GM19328 (cell line): ENCODE measurements at regions not wholly inside any gene's neighbourhood (a gene's known extent, or its start where the extent isn't known, plus 50 kb on each side); places are given as distances from the start of the nearest gene placed in this dataset.
"Not testable (repeated sequence)": the region's sequence is repeated elsewhere in the genome, so short reads cannot be mapped to it uniquely, and the experiment has no call there.

Source experiments
- ATAC-seq: cut with Tn5 transposase; IDR thresholded peaks from one replicate; pipeline ENCODE4 v1.9.1; 2021; ENCODE audit warnings: mild to moderate bottlenecking, moderate library complexity; ENCODE audit not compliant: unreplicated experiment

DNA sequence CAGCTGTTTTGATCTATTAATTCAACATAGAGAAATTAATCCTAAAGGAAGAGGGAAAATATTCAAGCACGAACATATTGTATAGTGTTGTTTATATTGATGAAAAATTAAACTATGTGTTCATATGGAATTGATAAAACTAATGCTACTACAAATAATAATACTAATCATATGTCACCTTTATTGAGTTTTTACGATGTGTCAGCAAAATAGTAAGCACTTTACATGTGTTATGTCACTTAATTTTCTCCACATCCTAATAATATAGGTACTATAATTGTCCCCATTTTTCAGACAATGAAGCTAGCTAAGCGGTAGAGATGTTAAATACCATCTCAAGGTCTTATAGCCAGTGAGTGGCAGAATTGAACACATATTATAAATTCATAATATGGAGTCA, 2008.5 kb upstream of the WWC1 start:
- ATAC-seq = no peak

DNA sequence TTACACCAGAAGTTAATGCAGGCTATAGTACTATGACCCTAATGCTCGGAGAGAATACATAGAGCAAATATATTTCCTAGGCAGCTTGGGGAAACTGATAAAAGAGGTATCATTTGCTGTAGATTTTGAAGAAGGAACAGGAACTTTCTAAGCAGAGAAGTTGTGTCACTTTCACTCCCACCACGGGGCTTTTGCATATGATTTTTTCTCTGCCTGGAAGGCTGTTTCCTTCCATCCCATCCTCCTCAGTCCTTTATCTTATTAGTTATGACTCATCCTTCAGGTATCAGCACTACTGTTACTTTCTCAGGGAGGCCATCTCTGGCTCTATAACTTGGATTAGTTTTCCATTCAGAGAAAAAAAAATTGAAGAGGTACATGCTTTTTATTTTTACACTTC, 2006.1 kb upstream of the WWC1 start:
- ATAC-seq = no peak

DNA sequence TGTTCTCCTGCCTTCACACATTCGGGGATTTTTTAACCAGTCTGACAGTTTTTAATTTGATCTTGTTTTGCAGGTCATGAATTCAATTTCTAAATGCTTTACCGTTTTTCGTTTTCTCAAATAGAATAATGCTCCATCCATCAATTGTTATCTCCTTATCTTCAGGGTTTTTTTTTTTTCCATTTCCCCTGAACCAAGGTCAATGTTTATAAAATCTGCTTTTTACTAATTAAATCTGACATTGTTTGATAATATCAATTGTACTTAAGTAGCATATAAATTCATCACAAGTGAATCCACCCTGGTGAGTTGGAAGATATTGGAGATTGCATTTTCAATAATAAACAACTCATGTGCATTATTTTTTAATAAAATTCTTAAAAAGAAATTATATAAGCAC, 2004.6 kb upstream of the WWC1 start:
- no peak for ATAC-seq

DNA sequence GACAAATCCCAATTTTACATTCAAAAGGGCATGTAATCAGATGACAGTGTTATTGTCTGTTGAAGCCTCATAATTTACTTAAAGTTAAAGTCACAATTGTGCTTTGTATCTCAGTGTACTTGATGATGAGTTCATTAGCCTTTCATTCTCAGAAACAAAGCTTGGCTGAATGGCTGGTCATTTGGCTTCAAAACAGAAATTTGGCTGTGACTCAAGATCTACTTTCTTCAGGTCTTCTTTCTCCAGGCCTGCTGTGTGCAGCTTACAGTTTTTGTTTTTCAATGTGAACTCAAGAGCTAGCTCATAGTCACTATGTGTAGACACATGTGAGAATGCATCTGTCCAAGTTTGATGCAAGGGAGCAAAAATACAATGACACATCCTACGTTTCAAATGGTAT, 2003.6 kb upstream of the WWC1 start:
- ATAC-seq = no peak

DNA sequence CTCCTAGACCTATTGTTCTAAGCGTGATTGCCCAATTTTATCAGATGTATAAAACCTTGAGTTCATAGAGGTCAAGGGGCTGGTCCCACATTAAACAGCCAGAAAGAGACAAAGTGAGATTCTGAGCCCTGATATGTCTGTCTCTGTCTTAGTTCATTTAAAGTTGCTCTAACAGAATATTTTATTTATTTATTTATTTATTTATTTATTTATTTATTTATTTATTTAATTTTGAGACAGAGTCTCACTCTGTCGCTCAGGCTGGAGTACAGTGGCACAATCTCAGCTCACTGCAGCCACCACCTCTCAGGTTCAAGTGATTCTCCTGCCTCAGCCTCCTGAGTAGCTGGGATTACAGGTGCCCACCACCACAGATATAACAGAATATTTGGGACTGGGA, 1999.6 kb upstream of the WWC1 start:
- ATAC-seq = not testable (repeated sequence)

DNA sequence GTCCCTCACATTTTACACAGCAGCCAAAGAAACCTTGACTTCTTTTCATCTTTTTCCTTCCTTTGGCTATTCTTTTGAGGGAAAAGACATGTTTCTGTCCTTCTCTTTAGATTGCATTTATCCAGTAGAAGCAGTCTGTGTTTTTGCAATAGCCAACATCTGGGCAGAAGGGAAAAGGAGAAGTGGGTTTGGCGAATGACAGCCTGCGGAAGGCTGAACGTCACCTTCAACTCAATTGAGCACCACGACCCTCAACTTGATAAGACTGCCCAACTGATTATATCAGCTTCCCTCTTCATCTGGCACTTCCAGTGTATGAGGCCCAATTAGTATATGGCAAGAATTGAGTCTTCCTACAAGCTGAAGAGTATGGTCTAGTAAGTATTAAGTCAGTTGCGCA, 1997.6 kb upstream of the WWC1 start:
- ATAC-seq = no peak

DNA sequence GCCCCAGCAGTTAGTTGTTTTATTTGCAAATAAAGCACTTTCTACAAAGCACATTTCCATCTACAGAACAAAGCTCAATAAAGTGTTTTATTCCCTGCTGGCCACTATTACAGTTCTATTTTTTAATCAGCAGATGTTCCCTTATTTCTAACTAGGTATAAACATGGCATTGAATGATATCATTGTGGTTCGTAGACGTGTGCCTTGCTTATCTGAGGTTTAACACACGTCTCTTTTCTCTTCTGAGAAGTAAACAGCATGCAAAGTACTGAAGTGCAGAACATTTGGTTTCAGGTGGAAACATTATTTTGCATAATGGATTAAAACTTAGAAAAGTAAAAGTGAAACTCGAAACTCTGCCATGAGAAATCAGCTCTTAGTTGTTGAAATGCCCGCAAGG, 1989.3 kb upstream of the WWC1 start:
- no peak for ATAC-seq

DNA sequence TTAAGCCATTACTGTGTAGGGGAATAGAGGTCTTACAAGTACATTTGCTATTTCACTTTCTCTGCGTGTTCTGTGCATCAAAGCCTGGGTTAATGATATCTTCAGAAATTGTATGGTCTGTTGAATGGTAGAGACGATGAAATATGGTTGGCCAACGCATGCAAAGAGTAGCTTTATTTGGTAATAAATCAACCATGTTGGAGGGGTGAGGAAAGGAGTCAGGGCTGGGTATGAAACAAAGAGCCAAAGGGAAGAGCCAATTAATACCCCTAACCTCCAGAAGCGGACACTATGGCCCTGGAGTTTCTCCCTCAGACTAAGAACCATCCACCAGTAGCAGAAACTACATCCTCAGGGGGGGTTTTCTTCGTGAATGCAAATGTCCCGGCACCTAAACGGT, 1974.0 kb upstream of the WWC1 start:
- ATAC-seq = no peak

DNA sequence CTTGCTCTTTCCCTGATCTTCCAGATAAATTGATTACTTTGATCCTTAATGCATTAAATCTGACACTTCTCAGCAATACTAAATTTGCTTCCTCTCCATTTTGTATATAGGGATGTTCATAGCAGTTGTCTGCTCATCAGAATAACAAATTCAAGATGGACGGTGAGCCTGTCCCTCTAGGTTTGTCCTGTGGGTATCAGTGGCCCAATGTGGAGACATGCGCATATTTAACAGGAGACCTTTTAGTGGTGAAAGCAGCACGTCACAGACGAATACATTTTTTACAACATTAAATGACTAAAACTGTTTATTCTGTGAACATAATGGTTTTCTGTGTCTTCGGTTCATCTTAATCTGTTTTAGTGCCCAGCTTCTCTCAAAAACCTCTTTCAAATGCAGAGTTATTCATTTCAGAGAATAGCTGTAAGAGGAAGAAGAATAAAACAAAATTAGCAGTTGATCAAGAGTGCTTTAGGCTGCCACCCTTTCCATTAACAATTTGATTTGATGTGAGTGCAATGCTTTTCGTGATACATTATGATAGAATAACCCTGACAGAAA, 1970.4 kb upstream of the WWC1 start:
- ATAC-seq = no peak

DNA sequence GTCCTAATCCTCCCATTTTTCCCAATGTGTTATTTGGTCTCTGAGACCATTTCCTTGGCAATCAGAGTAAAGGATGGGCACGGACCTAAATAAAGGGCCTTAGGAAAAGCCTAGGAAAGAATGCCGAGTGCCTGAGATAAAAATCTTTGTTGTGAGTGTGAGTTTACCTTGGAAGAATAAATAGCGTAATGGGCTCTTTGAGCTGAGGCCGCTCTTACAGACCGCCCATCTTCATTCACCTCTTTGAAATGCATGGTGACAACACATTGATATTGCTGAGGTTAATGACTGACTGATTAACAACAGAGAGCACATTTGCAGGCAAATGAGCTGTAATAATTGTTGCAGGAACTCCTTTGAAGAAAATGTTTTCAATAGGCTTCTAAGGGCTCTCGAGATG, 1967.1 kb upstream of the WWC1 start:
- ATAC-seq = no peak

DNA sequence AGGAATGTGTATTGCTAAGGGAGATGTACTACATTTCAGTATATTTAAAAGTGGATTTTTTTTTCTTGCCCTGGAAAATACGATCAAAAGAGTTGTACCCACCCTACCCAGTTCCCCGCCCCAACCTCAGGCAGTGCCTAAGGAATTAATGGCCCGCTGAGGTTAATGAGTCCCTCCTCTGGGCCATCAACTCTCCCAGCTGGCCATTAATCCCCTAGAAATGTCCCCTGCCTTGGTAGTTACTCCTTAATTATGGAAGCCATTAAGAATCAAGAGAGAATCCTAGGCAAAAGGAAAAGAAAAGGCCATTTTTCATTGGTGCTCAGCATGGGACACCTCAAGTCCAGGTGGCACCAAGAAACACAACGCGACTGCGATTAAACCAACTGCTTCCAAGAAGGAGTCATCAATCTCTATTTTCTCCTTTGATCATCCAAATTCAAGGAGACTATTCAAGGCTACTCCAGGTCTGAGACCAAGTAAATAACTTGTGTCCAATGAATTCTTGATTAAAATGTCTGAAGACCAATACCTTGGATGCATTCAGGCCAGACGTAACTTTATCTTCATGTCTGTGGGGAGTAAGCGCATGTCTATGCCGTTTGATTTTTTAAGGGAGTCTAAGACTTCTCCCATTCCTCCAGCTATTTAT, 1962.2 kb upstream of the WWC1 start:
- no peak for ATAC-seq

DNA sequence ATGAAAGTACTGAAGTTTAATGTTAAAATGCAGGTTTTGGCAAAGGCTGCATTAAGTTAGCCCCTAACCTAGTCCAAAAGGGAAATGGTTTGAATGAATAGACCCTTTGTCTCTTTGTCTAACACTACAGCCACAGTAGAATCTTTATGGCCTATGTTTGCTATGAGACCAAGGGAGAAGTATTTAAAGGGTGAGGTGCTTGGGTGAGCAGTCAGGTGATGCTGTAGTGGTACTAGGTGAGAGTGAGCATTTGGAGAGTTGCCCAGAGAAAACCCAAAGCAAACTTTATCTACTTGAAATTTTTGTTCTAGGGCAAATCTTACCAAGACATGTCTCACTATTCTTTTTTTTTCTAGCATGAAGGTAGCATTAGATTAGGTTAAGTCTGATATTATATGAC, 1961.4 kb upstream of the WWC1 start:
- ATAC-seq = no peak

DNA sequence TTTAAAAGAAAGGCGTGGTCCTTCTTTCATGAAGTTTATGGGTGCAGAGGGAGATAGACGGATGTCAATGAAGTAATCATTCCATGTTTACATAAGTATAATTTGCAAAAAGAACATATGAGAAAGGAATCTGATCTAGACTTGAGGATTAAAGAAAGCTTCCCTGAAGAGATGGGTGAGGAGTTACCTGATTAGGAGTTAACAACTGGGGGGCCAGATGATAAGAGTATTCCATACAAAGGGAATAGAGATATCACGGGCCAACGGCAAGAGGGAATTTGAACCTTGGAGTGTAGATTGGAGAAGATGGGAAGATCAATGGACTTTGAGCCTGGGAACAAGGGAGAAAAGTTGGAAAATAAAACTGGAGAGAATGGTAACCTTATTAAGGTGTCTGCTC, 1959.9 kb upstream of the WWC1 start:
- no peak for ATAC-seq

DNA sequence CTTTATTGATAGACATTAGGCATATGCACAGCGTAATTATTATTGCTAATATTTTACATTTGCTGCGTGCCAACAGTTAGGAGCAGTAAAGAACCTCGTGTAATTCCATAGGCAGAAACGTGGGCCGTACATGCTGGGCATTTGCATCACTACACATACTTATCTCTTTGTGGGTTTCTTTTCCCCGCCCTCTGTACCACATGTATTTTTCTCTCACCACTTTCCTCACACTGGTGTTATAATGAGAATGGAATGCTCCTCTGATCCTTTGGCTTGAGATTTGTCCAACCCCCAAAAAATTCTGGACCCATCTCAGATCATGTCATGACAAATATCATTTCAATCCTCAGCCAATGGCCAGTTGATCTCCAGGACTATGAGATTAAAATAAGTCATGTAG, 1952.6 kb upstream of the WWC1 start:
- no peak for ATAC-seq

DNA sequence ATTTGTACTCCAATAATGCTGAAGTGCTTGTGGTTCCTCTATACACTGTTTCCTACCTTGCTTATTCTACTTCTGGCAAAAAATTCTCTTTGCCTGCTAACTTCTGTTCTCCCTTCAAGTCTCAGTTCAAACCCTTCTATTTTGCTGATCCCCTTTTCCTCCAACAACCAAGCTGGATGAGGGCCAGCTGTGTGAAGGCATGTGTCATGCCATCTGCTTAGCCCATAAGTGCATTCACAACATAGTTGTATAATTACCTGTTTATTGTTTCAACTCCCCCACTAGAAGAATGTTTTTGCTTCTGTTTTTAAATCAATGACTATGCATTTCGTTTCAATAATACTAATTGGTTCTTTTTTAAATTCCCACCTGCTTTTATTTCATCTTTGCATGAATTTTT, 1951.4 kb upstream of the WWC1 start:
- ATAC-seq = no peak

DNA sequence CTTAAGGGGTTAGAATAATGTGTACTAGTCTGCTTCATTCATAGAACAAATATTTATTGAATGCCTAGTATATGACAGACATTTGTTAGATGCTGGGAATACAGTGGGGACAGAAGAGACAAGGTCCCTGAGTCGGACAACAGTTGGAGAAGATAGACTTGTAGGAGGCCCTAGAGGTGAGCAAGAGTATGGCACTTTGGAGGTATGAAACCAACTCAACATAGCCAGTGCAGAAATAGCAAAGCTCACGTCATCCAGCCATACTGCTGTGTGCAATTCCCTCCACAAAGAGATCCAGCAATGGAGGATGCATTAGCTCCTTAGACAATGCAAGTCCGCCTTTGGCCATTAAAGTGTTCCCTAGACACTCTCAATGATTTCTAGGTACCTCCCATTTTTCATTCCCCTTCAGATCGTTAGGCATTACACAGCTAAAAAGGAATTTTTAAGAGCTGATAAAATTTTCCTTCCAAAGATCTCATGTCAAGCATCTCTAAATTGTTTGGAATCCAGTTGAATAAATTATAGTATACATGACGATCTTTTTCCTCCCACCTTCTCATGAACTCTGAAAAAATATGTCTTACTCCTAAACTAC, 1949.6 kb upstream of the WWC1 start:
- no peak for ATAC-seq

DNA sequence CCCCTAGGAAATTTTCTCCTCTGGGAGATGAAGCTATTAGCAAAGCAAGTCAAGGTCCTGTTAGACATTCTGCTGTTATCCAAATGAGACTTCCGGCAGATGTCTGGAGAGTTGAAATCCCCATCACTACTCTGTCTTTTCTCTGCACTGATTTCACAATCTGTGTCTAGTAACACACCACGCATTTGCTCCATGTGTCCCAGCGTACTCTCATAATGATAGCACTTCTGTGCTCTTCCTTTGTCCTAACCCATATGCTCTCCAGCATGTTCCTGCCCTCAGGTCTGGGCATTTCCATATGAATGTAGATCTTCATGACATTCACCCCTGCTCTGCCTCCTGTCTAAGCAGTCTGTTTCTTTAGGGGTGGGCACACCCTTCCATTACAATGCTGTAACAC, 1949.0 kb upstream of the WWC1 start:
- ATAC-seq = no peak

DNA sequence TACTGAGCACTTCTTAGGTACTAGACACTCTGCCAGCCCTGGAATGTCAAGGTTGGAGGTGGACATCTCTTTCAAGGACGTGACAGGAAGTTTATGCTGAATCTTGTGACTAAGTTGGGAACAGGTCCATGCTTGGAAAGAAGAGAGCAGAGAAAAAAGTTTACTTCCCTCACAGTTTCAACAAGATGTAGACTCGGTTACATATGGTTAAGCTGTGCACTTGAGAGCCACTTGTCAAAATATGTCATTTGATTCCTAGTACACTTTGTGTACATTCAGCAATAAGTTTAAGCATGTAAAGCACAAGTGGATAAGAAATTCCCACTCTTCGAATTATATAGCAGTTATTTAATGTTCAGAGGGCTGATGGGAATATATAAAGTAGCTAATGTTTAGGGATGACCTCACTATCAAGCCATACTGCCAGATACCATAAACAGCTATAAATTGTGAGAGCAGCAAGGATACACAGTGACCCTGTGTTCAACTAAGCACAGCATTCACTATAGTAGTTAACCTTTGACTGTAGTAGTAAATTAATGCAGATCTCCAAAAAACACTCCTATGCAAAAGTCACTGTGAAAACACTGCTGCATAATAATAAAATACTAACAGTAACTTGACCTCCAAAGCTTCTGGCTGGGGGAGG, 1944.6 kb upstream of the WWC1 start:
- no peak for ATAC-seq

DNA sequence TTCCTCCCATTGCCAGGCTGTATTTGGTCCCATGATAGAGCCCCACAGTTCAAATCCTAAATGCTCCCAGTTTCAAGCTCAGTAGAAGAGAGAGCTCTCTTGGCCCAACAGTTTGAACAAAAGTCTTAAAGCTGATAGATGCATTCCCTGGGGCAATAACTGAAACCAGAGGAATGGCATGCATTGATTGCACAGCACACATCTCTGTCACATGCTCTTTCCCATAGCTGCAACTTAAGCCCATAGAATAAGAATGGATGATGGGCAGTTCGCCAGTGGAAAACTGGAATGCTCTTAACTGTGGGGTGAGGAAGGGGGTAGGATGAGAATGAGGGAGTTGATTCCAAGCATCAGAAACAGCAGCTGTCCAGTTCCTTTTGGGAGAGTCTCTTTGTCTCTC, 1942.4 kb upstream of the WWC1 start:
- ATAC-seq = no peak

DNA sequence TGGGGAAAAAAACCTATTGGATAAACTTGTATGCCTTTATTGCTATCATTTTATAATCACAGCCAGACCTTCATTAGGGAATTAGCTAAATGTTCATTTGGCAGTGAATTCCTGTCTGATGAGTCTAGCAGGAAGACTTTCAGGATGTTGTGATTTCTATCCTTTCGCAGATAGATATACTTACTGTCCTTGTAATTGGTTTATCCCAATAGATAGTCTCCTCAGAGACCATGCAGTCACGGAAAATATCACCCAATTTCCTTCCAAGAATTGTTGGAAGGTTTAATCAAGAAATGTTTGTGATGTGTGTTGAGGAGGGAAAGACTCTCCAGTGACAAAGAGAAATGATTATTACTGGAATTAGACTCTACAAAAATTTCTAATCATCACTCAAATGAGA, 1937.9 kb upstream of the WWC1 start:
- ATAC-seq = no peak

DNA sequence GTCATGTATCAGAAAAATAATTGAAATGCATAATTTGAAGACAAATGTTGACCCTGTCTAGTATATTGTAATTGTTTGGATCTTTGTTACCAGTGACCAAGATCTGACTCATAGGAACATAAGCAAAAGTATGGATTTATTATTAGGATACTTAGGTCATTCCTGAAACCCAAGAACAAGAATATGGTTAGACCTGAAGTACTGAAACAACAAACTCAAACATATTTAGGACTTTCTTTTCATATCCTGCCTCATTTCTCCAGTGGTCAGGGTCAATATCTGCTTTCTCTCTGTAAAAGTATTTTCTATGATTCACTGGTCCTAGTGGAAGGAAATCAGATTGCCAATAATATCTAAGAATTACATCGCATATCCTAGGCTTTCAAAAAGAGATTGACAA, 1937.1 kb upstream of the WWC1 start:
- no peak for ATAC-seq

DNA sequence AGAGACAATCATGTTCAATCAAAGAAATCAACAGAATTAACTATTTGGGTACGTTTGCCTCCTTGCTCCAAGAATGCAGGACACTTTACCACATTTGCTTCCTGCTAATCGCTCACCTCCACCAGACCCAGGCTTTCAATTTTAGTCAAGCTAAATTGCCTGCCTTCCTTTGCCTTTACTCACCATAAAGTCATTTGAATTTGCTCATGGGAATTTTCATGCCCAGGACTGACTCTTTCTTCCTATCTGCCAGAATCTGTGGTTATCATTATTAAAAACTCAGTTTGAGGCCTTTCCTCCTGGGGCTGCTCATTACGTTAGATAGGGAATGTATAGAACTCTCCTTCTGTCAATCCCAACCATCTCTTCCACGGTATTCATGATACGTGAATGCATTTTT, 1935.3 kb upstream of the WWC1 start:
- no peak for ATAC-seq
